ENCODE measurements at regions not wholly inside any gene's neighbourhood (a gene's known extent, or its start where the extent isn't known, plus 50 kb on each side); places are given as distances from the start of the nearest gene placed in this dataset.

- H4K20me1 ChIP-seq (ENCODE audit: insufficient read depth, low read length), result no peaks in the 10 kb centered on the region
- H3K79me2 ChIP-seq (ENCODE audit: insufficient read depth, low read length), result no peaks in the 10 kb centered on the region
- no peak overlapping the region for H3K4me2 ChIP-seq (ENCODE audit: low read depth, low read length)
- CTCF ChIA-PET (ENCODE audit: low intra/inter-chr PET ratio, low total read pairs), result no interaction called here
- H3K9me3 ChIP-seq (ENCODE audit: low read length), result no peaks in the 10 kb centered on the region
- peaks cover 13% of the 10 kb centered on the region for H3K4me1 ChIP-seq (ENCODE audit: insufficient read depth, low read length)
- POLR2A ChIA-PET, result no interaction called here
- FAIRE-seq (no peak), ATAC-seq (no peak), DNase-seq (ENCODE audit: low spot score) (no peak)
- in situ Hi-C loops (cut with HindIII; ENCODE audit: extremely low pct_ligation_motif_present, low pct_unique_long_range_greater_than_20kb) (no loop called here), intact Hi-C loops (cut with micrococcal nuclease; ENCODE audit: unreplicated experiment) (no loop called here)
- H3K4me3 ChIP-seq (replicated peaks in 1 of 3; ENCODE audit: insufficient read depth in 1 of 3, low read depth in 2 of 3, low read length in 3 of 3), result no peak overlapping the region
- no TSS peak for BruUV-seq (replicated peaks)
- no peak for TF ChIP-seq PAXIP1 (CRISPR knock-in tag; conservative IDR thresholded peaks at IDR 0.05)
- no peak for TF ChIP-seq AGO2 (optimal IDR thresholded peaks at IDR 0.05; ENCODE audit: low read depth, low read length)
- no peak for TF ChIP-seq ZSCAN20 (CRISPR knock-in tag; IDR thresholded peaks at IDR 0.05; ENCODE audit: borderline replicate concordance)
- no peak for TF ChIP-seq NFKB2 (CRISPR knock-in tag; IDR thresholded peaks at IDR 0.05; ENCODE audit: borderline replicate concordance)
- no peak for TF ChIP-seq FOXM1 (CRISPR knock-in tag; IDR thresholded peaks at IDR 0.05)
- TF ChIP-seq ATF7 (IDR thresholded peaks at IDR 0.05), result 0 out of 2 replicates have a peak, but pooled peaks have one; percentile 5
- TF ChIP-seq ATF7 (CRISPR knock-in tag; IDR thresholded peaks at IDR 0.05), result no peak
- TF ChIP-seq MIXL1 (CRISPR knock-in tag; IDR thresholded peaks at IDR 0.05), result no peak
- TF ChIP-seq ZUFSP (CRISPR knock-in tag; IDR thresholded peaks at IDR 0.05; ENCODE audit: borderline replicate concordance), result no peak
- TF ChIP-seq HNRNPK (IDR thresholded peaks at IDR 0.05; ENCODE audit: low read depth, low read length, poor library complexity, severe bottlenecking), result peak; percentile 27
- no peak for TF ChIP-seq ZKSCAN1 (IDR thresholded peaks at IDR 0.05; ENCODE audit: low read length)
- TF ChIP-seq PRPF4 (IDR thresholded peaks at IDR 0.05; ENCODE audit: low read depth, low read length, poor library complexity, severe bottlenecking), result no peak
- TF ChIP-seq STAG1 (CRISPR knock-in tag; IDR thresholded peaks at IDR 0.05), result no peak
- no peaks in the 10 kb centered on the region for H3K36me3 ChIP-seq (replicated peaks in 1 of 2; ENCODE audit: control insufficient read depth in 1 of 2, insufficient read depth in 2 of 2, low read length in 2 of 2)
- no peak overlapping the region for H3K9ac ChIP-seq (ENCODE audit: insufficient read depth, low read depth, low read length)
- no peak overlapping the region for H2AFZ ChIP-seq (ENCODE audit: low read length)
- 27% methylated on average over 3 of the region's 3 CpGs for WGBS (ENCODE audit: low lambda C conversion rate)
- no peak overlapping the region for H3K27ac ChIP-seq (ENCODE audit: extremely low read length, insufficient read depth, low read length)
- peaks cover 2 to 10% of the 10 kb centered on the region in 2 experiments; a peak in 3 of 5 replicates for H3K27me3 ChIP-seq (ENCODE audit: control insufficient read depth in 1 of 2, insufficient read depth in 2 of 2, low read length in 2 of 2)
Measured at GRCh38 chr20:33922224-33922623, 71.5 kb upstream of the RALY start.
